ENCODE measurements at regions not wholly inside any gene's neighbourhood (a gene's known extent, or its start where the extent isn't known, plus 50 kb on each side); places are given as distances from the start of the nearest gene placed in this dataset.

GRCh38 chr1:232707142-232707541 lies 77.2 kb upstream of the SIPA1L2 start:
- H3K27me3 ChIP-seq (ENCODE audit: insufficient read depth): no peaks in the 10 kb centered on the region
- no peaks in the 10 kb centered on the region for H3K79me2 ChIP-seq (ENCODE audit: insufficient read depth)
- H2AFZ ChIP-seq (ENCODE audit: low read depth): no peak overlapping the region
- H3K4me2 ChIP-seq: no peak overlapping the region
- H3K9me2 ChIP-seq: no peaks in the 10 kb centered on the region
- no peak overlapping the region for H3K9ac ChIP-seq
- no peak for DNase-seq
- no peaks in the 10 kb centered on the region for H4K20me1 ChIP-seq (ENCODE audit: insufficient read depth)
- no peak overlapping the region for H3K27ac ChIP-seq (ENCODE audit: low read depth in 2 of 2, low read length in 1 of 2)
- no peaks in the 10 kb centered on the region for H3K36me3 ChIP-seq (replicated peaks in 1 of 2; ENCODE audit: control insufficient read depth in 1 of 2, insufficient read depth in 2 of 2, low read length in 1 of 2)
- CTCF ChIA-PET: interaction anchor here (0.6 kb wide), 1 partner anchor 59 kb away, joined by 3 read pairs; no protein-coding TSS in a partner anchor
- no peaks in the 10 kb centered on the region for H3K9me3 ChIP-seq
- 28% methylated on average over 2 of the region's 2 CpGs for WGBS (ENCODE audit: low lambda C conversion rate)
- H3K4me3 ChIP-seq (ENCODE audit: low read depth in 2 of 2, low read length in 1 of 2): no peak overlapping the region
- TF ChIP-seq NRF1 (IDR thresholded peaks at IDR 0.05; ENCODE audit: low read depth, low read length) (no peak), EZH2phosphoT487 (IDR thresholded peaks at IDR 0.05; ENCODE audit: borderline replicate concordance, low read depth) (no peak), RAD21 (IDR thresholded peaks at IDR 0.05; ENCODE audit: low read length) (no peak), GATA2 (CRISPR knock-in tag; IDR thresholded peaks at IDR 0.05) (no peak), TEAD4 (IDR thresholded peaks at IDR 0.05; ENCODE audit: borderline replicate concordance, insufficient read depth) (no peak), CHD2 (IDR thresholded peaks at IDR 0.05; ENCODE audit: low read length, partially characterized antibody) (no peak), MXI1 (IDR thresholded peaks at IDR 0.05; ENCODE audit: low read depth, low read length) (no peak)
- TF ChIP-seq, protein P1, sequence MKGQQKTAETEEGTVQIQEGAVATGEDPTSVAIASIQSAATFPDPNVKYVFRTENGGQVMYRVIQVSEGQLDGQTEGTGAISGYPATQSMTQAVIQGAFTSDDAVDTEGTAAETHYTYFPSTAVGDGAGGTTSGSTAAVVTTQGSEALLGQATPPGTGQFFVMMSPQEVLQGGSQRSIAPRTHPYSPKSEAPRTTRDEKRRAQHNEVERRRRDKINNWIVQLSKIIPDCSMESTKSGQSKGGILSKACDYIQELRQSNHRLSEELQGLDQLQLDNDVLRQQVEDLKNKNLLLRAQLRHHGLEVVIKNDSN (IDR thresholded peaks at IDR 0.05; ENCODE audit: borderline replicate concordance, low read depth): no peak
- H3K4me1 ChIP-seq (ENCODE audit: control insufficient read depth in 1 of 2, insufficient read depth in 2 of 2, low read depth in 1 of 2, low read length in 1 of 2): peaks cover 0 to 9% of the 10 kb centered on the region in 2 experiments; a peak in 2 of 4 replicates
- POLR2A ChIA-PET: no interaction called here
- H3F3A ChIP-seq (replicated peaks; ENCODE audit: insufficient read depth): no peaks in the 10 kb centered on the region

GRCh38 chr1:232709386-232709785 lies 79.5 kb upstream of the SIPA1L2 start:
- H3K27ac ChIP-seq (ENCODE audit: low read depth in 2 of 2, low read length in 1 of 2): no peak overlapping the region
- ChIA-PET POLR2A (no interaction called here), CTCF (no interaction called here)
- H3K4me2 ChIP-seq: no peak overlapping the region
- no peaks in the 10 kb centered on the region for H4K20me1 ChIP-seq (ENCODE audit: insufficient read depth)
- H2AFZ ChIP-seq (ENCODE audit: low read depth): no peak overlapping the region
- no peaks in the 10 kb centered on the region for H3K9me3 ChIP-seq
- H3K9me2 ChIP-seq: no peaks in the 10 kb centered on the region
- no peak for DNase-seq
- no peaks in the 10 kb centered on the region for H3F3A ChIP-seq (replicated peaks; ENCODE audit: insufficient read depth)
- H3K27me3 ChIP-seq (ENCODE audit: insufficient read depth): no peaks in the 10 kb centered on the region
- H3K4me1 ChIP-seq (ENCODE audit: control insufficient read depth in 1 of 2, insufficient read depth in 2 of 2, low read depth in 1 of 2, low read length in 1 of 2): peaks cover 0 to 5% of the 10 kb centered on the region in 2 experiments; a peak in 2 of 4 replicates
- no peak overlapping the region for H3K4me3 ChIP-seq (ENCODE audit: low read depth in 2 of 2, low read length in 1 of 2)
- no peaks in the 10 kb centered on the region for H3K36me3 ChIP-seq (replicated peaks in 1 of 2; ENCODE audit: control insufficient read depth in 1 of 2, insufficient read depth in 2 of 2, low read length in 1 of 2)
- no peaks in the 10 kb centered on the region for H3K79me2 ChIP-seq (ENCODE audit: insufficient read depth)
- 84% methylated on average over 5 of the region's 5 CpGs for WGBS (ENCODE audit: low lambda C conversion rate)
- H3K9ac ChIP-seq: no peak overlapping the region
- TF ChIP-seq GABPA (IDR thresholded peaks at IDR 0.05; ENCODE audit: low read depth) (no peak), FOXM1 (IDR thresholded peaks at IDR 0.05; ENCODE audit: low read depth) (no peak), RXRA (IDR thresholded peaks at IDR 0.05; ENCODE audit: borderline replicate concordance, low read depth) (no peak), TCF12 (IDR thresholded peaks at IDR 0.05) (no peak), REST (IDR thresholded peaks at IDR 0.05; ENCODE audit: low read depth, low read length) (no peak), MAX (IDR thresholded peaks at IDR 0.05; ENCODE audit: low read depth) (no peak), TEAD4 (IDR thresholded peaks at IDR 0.05; ENCODE audit: borderline replicate concordance, insufficient read depth) (no peak), EZH2phosphoT487 (IDR thresholded peaks at IDR 0.05; ENCODE audit: borderline replicate concordance, low read depth) (no peak), FOXJ3 (CRISPR knock-in tag; IDR thresholded peaks at IDR 0.05) (no peak), TAF1 (IDR thresholded peaks at IDR 0.05; ENCODE audit: borderline replicate concordance, low read depth, low read length) (no peak), PBX3 (IDR thresholded peaks at IDR 0.05) (no peak), RFX5 (IDR thresholded peaks at IDR 0.05; ENCODE audit: low read length) (no peak)
- TF ChIP-seq, protein P2, sequence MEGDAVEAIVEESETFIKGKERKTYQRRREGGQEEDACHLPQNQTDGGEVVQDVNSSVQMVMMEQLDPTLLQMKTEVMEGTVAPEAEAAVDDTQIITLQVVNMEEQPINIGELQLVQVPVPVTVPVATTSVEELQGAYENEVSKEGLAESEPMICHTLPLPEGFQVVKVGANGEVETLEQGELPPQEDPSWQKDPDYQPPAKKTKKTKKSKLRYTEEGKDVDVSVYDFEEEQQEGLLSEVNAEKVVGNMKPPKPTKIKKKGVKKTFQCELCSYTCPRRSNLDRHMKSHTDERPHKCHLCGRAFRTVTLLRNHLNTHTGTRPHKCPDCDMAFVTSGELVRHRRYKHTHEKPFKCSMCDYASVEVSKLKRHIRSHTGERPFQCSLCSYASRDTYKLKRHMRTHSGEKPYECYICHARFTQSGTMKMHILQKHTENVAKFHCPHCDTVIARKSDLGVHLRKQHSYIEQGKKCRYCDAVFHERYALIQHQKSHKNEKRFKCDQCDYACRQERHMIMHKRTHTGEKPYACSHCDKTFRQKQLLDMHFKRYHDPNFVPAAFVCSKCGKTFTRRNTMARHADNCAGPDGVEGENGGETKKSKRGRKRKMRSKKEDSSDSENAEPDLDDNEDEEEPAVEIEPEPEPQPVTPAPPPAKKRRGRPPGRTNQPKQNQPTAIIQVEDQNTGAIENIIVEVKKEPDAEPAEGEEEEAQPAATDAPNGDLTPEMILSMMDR (IDR thresholded peaks at IDR 0.05): no peak
- TF ChIP-seq, protein P3, sequence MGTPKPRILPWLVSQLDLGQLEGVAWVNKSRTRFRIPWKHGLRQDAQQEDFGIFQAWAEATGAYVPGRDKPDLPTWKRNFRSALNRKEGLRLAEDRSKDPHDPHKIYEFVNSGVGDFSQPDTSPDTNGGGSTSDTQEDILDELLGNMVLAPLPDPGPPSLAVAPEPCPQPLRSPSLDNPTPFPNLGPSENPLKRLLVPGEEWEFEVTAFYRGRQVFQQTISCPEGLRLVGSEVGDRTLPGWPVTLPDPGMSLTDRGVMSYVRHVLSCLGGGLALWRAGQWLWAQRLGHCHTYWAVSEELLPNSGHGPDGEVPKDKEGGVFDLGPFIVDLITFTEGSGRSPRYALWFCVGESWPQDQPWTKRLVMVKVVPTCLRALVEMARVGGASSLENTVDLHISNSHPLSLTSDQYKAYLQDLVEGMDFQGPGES (IDR thresholded peaks at IDR 0.05; ENCODE audit: low read depth, low read length): no peak
